ENCODE measurements at regions not wholly inside any gene's neighbourhood (a gene's known extent, or its start where the extent isn't known, plus 50 kb on each side); places are given as distances from the start of the nearest gene placed in this dataset.
"Not testable (repeated sequence)": the region's sequence is repeated elsewhere in the genome, so short reads cannot be mapped to it uniquely, and the experiment has no call there.

- H3K4me3 ChIP-seq (ENCODE audit: low read depth, low read length) = not testable (repeated sequence)
Measured at GRCh38 chr19:21668072-21668773, 99.2 kb downstream of the ZNF100 start.

- TF ChIP-seq CTCF (IDR thresholded peaks at IDR 0.05; ENCODE audit: low read depth, low read length) = no peak
- H3K4me3 ChIP-seq (ENCODE audit: low read depth, low read length) = no peak overlapping the region
Measured at GRCh38 chr19:21655540-21656126, 111.7 kb downstream of the ZNF100 start.

- H3K4me3 ChIP-seq (ENCODE audit: low read depth, low read length) = not testable (repeated sequence)
Measured at GRCh38 chr19:21651478-21651877, 115.9 kb downstream of the ZNF100 start.

- no peak overlapping the region for H3K4me3 ChIP-seq (ENCODE audit: low read depth, low read length)
- no peak for TF ChIP-seq CTCF (IDR thresholded peaks at IDR 0.05; ENCODE audit: low read depth, low read length)
Measured at GRCh38 chr19:21638776-21639175, 128.6 kb downstream of the ZNF100 start.

GRCh38 chr19:21626924-21627697, 121.7 kb downstream of the ZNF429 start:
- no peak for TF ChIP-seq CTCF (IDR thresholded peaks at IDR 0.05; ENCODE audit: low read depth, low read length)

GRCh38 chr19:21626091-21626490, 120.7 kb downstream of the ZNF429 start:
- TF ChIP-seq CTCF (IDR thresholded peaks at IDR 0.05; ENCODE audit: low read depth, low read length) = no peak
- H3K4me3 ChIP-seq (ENCODE audit: low read depth, low read length) = no peak overlapping the region

More at GRCh38 chr19:21626924-21627697, 121.7 kb downstream of the ZNF429 start:
- no peak overlapping the region for H3K4me3 ChIP-seq (ENCODE audit: low read depth, low read length)

- no peak overlapping the region for H3K4me3 ChIP-seq (ENCODE audit: low read depth, low read length)
- no peak for TF ChIP-seq CTCF (IDR thresholded peaks at IDR 0.05; ENCODE audit: low read depth, low read length)
Measured at GRCh38 chr19:21622920-21623319, 117.5 kb downstream of the ZNF429 start.

GRCh38 chr19:21621671-21622070, 116.3 kb downstream of the ZNF429 start:
- no peak overlapping the region for H3K4me3 ChIP-seq (ENCODE audit: low read depth, low read length)
- no peak for TF ChIP-seq CTCF (IDR thresholded peaks at IDR 0.05; ENCODE audit: low read depth, low read length)
